ENCODE measurements at regions not wholly inside any gene's neighbourhood (a gene's known extent, or its start where the extent isn't known, plus 50 kb on each side); places are given as distances from the start of the nearest gene placed in this dataset.
"Not testable (repeated sequence)": the region's sequence is repeated elsewhere in the genome, so short reads cannot be mapped to it uniquely, and the experiment has no call there.

DNA sequence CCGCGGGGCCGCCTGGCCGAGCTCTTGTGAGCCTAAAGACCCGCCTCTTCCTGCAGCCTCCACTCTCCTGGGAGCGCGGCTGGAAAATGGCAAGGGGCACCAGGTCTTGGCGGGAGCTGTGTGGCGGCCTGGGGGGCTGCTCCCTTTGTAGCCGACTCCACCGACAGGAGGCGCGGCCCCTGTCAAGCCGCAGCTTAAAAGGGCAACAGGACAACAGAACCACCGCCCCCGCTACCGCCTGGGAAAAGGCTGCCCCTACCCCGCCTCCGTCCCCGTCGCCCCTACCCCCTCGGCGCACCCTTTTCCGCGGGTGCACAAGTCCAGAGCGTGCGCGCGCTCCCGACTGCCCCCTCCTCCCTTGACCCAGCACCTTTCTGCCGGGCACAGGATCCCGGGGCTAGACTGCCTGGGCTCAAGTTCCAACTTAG, 60.3 kb downstream of the GOLGA8K start:
- DNase-seq = peak; percentile 72

DNA sequence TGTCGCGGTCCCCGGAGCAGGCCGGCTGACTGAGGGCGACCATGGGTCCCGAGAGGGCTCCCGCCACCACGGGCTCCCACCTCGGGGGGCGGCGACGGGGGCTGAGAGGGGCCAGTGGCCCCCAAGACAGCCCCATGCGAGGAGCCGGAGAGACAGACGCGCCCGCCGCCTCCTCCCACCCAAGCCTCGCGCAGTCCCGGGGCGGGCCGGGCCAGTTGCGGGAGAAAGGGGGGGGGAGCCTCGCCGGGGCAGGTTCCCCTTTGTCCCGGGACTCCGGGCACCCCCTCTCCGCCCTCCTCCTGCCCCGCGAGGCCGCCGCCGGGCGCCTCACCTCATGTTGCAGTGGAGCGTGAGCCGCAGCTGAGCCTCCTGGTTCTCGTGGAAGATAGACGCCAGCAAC, 60.8 kb downstream of the GOLGA8K start:
- peak; percentile 1 for DNase-seq

DNA sequence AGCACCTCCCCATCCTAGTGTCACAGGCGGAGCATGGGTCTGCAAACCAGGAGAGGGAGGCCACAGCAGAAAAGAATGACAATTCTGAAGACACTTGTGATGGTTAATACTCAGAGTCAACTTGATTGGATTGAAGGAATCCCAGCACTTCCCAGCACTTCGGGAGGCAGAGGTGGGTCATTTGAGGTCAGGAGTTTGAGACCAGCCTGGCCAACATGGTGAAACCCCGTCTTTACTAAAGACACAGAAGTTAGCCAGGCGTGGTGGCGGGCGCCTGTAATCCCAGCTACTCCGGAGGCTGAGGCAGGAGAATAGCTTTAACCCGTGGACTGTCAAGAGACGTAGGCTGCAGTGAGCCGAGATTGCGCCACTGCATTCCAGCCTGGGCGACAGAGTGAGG, 61.6 kb downstream of the GOLGA8K start:
- not testable (repeated sequence) for DNase-seq

DNA sequence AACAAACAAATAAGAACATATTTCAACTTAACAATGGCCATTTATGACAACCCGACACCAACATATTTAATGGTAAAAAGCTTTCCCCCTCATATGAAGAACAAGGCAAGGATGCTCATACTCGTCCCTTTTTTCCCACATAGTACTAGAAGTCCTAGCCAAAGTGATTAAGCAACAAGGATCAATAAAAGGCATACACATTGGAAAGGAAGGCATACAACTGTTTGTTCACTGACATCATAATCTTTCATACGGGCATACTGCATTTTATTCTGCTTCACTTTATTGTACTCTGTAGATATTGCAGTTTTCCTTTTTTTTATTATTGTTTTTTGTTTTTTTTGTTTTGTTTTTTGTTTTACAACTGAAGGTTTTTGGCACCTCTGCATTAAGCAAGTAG, 66.3 kb downstream of the GOLGA8K start:
- not testable (repeated sequence) for DNase-seq

DNA sequence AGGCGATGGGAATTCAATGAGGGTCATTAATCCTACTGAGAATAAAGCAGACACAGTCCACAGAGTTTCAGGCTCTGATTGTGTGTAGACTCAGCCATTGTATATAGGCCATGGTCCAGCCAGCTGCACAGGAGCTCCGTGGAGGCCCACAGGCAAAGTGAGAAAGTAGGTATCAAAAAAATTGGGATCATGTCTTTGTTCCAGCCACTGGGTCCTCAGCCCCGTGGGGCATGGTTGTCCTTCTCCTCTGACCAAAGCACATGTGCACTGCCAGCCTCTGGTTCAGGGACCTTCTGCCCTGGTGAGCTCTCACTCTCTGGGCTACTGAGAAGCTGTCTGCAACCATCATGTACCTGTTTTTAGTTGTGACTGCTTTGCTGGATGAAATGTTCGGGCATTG, 79.7 kb downstream of the GOLGA8K start:
- DNase-seq = not testable (repeated sequence)

DNA sequence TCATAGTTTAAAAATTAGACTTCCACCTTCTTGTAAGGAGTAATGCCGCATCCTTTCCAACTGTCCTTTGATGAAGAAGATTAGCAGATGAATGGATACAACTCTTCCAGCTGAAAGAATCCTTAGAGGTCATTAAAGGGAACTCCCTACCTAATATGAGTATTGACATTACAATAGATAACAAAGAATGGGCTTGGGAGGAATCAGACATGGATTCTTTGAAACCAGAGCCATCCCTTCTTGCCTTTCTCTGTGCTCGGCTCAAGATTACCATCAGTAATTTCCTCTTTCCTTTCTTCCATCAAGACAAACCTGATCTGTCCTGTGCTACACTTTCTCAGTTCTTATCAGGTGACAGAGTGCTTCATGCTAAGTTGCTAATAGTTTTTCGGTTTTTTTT, 83.8 kb downstream of the GOLGA8K start:
- DNase-seq = not testable (repeated sequence)

DNA sequence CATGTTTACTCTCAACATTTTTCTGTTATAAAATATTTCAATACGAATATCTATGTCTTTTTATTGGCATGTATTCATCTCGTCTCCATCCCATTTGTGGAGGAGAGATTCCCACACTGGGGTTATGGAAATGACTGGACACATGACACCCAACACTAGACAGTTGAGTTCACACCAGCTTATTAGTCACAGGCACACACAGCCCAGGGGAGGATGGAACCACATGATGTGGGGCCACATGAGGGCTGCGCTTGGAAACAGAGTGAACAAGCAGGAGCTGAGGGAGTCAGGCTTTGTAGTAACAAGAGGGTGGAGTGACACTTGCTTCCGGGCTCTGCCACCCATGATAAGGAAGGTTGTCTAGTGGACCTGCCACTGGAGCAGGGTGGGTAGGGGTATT, 86.6 kb downstream of the GOLGA8K start:
- not testable (repeated sequence) for DNase-seq

DNA sequence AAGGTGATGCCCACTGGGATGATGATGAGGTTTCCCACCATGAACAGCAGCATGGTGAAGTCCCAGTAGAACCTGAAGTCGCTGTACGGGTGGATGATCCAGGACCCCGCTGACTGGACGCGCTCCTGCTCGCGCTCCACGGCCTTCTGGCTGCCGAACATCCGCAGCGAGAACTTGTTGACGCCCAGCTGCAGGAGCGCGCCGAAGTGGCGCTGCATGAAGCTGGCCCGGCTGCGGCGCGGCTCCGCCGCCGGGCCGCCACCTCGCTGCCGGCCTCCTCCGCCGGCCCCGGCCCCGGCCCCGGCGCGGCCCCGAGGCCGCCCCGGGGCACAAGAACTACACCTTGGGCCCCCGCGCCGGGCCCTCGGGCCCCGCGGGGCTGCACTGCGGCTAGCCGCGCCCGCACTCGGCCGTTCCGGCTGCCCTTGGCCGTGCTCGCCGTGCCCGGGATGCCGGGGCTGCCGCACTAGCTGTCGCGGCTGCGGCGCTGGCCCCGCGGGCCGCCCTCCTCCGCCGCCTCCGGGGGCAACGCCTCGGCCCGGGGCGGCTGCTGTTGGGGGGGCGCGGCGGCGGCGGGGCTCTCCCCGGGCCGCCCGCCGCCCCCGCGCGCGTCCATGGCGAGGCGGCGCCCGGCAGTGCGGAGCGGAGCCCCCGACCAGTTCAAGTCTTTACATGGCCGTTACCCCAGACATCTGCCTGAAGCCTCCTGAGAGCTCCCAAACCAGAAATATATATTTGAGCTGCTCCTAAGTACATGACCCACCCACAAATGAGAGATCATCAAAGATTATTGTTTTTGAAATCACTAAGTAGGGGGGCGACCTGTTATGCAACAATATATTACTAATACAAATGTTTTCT, 87.8 kb downstream of the GOLGA8K start:
- DNase-seq = not testable (repeated sequence)

DNA sequence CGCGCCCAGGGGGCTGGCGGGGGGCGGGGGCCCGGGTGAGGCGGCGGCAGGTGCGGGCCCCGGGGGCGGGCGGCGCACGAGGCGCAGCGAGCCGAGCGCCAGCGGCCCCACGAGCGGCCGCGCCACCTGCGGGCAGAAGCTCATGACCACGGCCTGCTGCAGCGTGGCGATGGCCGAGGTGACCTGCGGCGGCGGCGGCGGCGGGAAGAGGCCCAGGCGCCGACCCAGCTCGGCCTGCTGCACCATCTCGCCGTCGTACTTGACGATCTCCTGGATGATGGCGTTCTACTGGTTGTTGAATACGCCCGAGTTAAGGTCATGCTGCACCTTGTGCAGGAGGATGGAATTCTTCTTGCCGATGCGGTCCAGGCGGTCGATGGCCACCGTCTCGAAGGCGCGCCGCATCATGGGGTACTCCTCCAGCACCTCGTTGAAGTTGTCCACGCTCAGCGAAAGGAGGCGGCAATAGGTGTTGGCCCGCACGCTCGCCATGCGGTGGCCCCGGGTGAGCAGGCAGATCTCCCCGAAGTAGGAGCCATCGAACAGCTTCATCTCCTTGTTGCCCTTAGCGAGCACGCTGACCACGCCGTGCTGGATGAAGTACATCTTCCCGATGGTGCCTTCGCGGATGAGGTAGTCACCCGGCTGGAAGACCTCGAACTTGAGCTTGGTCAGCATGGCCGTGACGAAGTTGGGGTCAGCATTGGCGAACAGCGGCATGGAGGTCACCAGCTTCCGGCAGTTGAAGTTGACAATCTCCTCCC, 89.5 kb downstream of the GOLGA8K start:
- not testable (repeated sequence) for DNase-seq

DNA sequence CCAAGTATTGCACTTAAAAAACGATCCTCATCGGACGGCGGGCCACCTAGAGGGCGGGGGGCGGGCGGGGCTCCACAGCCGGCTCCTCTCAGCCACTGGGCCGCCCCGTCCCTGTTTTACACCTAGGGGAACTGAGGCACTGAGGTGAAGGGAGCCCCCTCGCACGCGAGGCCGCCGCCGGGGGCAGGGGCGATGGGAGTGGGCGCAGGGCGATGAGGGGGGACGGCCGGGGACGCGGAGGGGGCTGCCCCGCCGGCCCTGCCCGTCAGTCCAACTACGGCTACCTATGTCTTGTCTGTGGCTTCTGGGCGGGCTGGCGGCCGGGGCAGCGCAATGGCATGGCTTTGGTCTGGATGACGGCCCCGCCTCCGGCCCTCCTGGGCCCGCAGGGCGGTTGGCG, 90.4 kb downstream of the GOLGA8K start:
- peak; percentile 3 for DNase-seq

DNA sequence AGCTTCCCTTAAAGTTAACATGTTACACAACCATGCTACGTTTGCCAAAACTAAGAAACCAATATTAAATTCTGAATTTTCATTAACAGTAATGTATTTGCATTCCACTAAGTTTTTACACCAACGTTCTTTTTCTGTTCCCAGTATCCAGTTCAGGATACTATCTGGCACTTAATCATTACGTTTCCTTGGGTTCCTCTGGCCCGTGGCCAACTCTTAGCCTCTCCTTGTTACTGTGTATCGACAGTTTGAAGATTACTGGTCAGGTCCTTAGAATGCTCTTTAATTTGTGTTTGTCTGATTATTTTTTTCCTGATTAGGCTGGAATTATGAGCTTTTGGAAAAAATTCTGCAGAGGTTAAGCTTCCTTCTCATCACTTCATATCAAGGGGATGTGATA, 95.5 kb downstream of the GOLGA8K start:
- not testable (repeated sequence) for DNase-seq

DNA sequence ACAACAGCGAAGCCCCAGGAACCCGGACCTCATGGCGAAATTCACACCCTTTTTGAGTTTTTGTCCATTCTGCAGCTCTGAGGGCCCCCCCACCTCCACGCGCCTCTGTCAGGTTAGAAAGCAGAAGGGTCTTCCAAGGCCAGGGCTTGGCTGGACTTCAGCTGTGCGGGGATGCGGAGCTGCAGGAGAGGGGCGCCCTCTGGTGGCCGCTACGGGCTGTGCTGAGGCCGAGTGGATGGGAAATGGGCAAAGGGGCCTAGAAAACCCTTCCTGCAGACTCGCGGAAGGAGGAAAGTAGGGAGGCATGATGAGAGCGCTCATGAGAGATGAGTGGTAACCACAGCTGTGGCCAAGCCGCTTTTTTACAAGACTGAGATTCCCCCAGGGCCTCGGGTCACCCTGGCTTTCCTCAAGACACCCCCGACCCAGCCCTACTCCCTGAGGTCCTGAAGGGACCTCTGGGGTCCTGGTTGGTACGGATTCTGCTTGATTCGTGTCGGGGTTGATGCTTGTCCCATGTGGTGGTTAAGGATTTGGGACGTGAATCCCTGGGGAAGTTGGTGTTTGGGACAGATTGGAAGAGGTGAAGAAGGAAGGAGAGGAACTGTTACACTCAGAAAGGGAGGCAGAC, 126.8 kb downstream of the GOLGA8K start:
- not testable (repeated sequence) for DNase-seq

DNA sequence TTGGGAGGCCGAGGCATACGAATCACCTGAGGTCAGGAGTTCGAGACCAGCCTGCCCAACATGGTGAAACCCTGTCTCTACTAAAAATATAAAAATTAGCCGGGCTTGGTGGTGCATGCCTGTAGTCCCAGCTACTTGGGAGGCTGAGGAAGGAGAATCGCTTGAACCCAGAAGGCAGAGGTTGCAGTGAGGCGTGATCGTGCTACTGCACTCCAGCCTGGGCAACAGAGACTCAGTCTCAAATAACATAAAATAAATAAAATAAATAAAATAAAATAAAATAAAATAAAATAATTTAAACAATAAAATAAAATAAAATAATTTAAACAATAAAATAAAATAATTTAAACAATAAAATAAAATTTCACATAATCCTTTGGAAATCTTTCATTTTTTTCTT, 149.1 kb downstream of the GOLGA8K start:
- not testable (repeated sequence) for DNase-seq

DNA sequence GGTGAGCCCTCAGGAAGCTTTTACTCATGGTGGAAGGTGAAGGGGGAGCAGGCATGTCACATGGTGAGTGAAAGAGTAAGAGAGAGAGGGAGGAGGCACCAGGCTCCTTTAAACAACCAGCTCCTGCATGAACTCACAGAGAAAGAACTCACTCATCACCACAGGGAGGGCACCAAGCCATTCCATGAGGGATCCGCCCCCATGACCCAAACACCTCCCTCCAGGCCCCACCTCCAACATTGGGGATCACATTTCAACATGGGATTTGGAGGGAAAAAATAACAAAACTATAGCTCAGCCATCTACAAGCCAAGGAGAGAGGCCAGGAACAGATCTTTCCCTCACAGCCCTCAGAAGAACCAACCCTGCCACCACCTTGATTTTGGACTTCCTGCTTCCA, 153.9 kb downstream of the GOLGA8K start:
- DNase-seq = not testable (repeated sequence)

DNA sequence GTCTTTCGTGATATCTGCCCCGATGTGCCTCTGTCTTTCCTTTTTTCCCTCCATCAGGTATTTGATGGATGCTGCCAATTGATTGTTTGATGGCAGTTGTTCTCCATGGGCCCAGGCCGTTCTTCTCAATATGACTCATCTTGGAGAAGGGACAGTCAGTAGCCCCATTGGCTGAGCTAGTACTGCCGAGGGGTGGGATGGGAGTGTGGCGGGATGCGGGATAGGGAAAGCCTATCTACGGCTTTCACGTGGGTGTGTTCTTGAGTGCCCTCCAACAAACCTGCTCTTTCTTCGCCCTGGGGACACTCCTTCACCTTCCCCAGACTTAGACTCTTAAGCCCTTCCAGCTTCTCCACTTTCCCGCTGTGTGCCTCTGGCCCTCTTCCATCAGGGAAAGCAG, 159.4 kb downstream of the GOLGA8K start:
- DNase-seq = not testable (repeated sequence)

DNA sequence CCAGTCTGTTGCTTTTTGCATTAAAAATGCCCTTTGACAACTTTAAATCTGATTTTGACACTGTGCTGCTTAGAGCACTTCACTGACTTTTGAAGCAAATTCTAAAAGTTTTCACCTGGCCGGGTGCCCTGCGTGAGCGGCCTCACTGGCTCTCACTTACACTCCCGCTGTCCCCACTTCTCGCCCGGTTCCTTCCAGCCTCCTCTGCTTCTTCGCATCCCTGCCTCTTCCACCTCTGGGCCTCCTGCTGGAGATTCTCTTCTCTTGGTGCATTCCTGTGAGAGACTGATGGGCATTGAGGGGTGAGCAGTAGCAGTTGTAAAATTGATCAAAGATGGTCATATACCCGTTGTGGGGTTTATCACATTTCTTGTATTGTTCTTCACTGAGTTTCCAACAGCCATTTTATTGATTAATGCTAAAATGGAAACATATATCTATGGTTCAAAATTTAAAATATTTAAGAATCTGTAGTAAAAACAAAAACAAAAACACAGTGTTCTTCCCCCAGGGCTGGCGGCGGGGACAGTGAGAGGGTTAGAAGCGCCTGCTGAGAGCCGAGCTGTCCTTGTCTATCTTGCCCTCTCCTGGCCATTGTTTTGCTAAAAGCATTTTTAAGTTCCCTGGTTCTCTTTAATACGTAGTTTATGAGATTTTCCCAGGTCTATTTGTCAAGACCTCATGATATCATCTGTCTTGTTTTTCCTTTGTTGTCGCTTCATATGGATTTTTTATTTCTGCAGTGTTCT, 160.1 kb downstream of the GOLGA8K start:
- not testable (repeated sequence) for DNase-seq

DNA sequence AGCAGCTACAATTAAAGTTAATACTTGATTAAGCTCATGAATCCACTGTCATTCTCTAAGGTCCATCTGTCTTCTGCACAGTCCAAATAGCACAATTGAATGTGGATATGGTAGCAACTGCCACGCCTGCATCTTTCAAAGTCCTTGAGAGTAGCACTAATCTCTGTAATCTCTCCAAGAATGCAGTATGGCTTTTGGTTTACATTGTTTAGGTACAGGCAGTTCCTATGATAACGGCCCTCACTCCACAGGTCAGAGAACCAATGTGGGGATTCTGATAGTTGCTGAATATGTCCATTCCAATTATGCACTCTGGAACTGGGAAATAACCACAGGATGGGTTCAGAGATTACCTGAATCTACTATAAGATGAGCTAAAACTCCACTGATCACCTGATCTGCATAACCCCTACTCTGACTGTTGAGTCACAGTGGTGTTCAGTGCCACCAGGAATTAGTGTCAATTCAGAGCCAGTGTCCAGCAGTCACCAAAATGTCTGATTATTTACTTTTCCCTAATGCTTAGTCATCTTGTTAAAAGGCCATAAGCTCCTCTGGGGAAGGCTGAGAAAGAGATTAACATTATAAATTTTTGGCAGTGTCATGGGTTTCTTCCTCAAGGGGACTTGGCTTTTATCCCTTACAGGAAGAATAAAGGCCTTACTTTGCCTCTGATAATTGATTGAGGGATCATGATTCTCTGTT, 175.5 kb downstream of the GOLGA8K start:
- DNase-seq = not testable (repeated sequence)

DNA sequence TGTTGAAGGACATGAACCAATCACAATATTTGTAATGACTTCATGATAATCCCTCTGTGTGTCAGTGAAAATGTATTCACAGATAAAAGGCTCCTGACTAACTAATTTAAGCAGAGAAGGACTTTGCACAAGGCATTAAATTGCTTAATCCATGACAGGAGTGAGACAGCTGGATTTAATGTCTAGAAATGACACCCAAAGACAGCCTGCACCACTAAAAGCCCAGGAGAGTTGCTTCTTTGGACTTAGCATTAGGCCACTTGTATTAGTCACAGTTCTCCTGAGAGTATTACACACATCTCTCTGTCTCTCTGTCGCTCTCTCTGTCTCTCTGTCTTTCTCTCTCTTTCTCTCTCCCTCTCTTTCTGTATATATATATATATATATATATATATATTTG, 180.4 kb downstream of the GOLGA8K start:
- no peak for DNase-seq
